CD4-positive, alpha-beta T cell treated with Interleukin-21 for 1 hour (primary cell): ENCODE measurements at regions not wholly inside any gene's neighbourhood (a gene's known extent, or its start where the extent isn't known, plus 50 kb on each side); places are given as distances from the start of the nearest gene placed in this dataset.

Experiments
- DNase-seq: peaks from one replicate; pipeline ENCODE4 v3.0.0-alpha.2; 2020

GRCh38 chr5:149441986-149442385 lies 62.9 kb upstream of the IL17B start:
- DNase-seq: no peak

GRCh38 chr5:149441194-149441753 lies 62.2 kb upstream of the IL17B start:
- DNase-seq: no peak

- no peak for DNase-seq
Observed at GRCh38 chr5:149439899-149440542, 60.9 kb upstream of the IL17B start.

- no peak for DNase-seq
Observed at GRCh38 chr5:149438711-149439132, 59.6 kb upstream of the IL17B start.

- DNase-seq: no peak
Observed at GRCh38 chr5:149438281-149438680, 59.2 kb upstream of the IL17B start.

GRCh38 chr5:149437391-149438040 lies 58.4 kb upstream of the IL17B start:
- DNase-seq: no peak

- DNase-seq: no peak
Observed at GRCh38 chr5:149435660-149436059, 56.6 kb upstream of the IL17B start.

GRCh38 chr5:149435015-149435376 lies 55.9 kb upstream of the IL17B start:
- DNase-seq: no peak

GRCh38 chr5:149434162-149435014 lies 55.3 kb upstream of the IL17B start:
- peak; percentile 36 for DNase-seq

- no peak for DNase-seq
Observed at GRCh38 chr5:149433524-149434131, 54.5 kb upstream of the IL17B start.

- no peak for DNase-seq
Observed at GRCh38 chr5:149432911-149433401, 53.9 kb upstream of the IL17B start.

- no peak for DNase-seq
Observed at GRCh38 chr5:149432376-149432775, 53.3 kb upstream of the IL17B start.

GRCh38 chr5:149429839-149430721 lies 51.0 kb upstream of the IL17B start:
- DNase-seq: no peak
